Esophagus squamous epithelium (tissue), 4 donors: ENCODE measurements at regions not wholly inside any gene's neighbourhood (a gene's known extent, or its start where the extent isn't known, plus 50 kb on each side); places are given as distances from the start of the nearest gene placed in this dataset.
"Not testable (repeated sequence)": the region's sequence is repeated elsewhere in the genome, so short reads cannot be mapped to it uniquely, and the experiment has no call there.

Source experiments
- POLR2A ChIP-seq, 4 donors: fragments of 450-650 bp; IDR thresholded peaks; one replicate each; pipeline ENCODE4 v1.6.1; 2017; ENCODE audit warnings: antibody characterized with exemption in 4 of 4, mild to moderate bottlenecking in 4 of 4, moderate library complexity in 3 of 4
- TF ChIP-seq, protein P1 (sequence below), 6 experiments: fragments of 450-650 bp in 4 of 6; fragments of 200-600 bp in 2 of 6; sonication (generic) in 2 of 6; IDR thresholded peaks; one replicate each; pipeline ENCODE4 v1.5.1; 2016 to 2019; ENCODE audit warnings: antibody characterized with exemption in 6 of 6, mild to moderate bottlenecking in 4 of 6, moderate library complexity in 4 of 6

- TF ChIP-seq, protein P1, sequence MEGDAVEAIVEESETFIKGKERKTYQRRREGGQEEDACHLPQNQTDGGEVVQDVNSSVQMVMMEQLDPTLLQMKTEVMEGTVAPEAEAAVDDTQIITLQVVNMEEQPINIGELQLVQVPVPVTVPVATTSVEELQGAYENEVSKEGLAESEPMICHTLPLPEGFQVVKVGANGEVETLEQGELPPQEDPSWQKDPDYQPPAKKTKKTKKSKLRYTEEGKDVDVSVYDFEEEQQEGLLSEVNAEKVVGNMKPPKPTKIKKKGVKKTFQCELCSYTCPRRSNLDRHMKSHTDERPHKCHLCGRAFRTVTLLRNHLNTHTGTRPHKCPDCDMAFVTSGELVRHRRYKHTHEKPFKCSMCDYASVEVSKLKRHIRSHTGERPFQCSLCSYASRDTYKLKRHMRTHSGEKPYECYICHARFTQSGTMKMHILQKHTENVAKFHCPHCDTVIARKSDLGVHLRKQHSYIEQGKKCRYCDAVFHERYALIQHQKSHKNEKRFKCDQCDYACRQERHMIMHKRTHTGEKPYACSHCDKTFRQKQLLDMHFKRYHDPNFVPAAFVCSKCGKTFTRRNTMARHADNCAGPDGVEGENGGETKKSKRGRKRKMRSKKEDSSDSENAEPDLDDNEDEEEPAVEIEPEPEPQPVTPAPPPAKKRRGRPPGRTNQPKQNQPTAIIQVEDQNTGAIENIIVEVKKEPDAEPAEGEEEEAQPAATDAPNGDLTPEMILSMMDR (IDR thresholded peaks at IDR 0.05): not testable (repeated sequence)
- TF ChIP-seq POLR2A (IDR thresholded peaks at IDR 0.05): not testable (repeated sequence)
Measured at GRCh38 chr15:96491700-96492644, 161.5 kb downstream of the NR2F2 start.
